ENCODE measurements at regions not wholly inside any gene's neighbourhood (a gene's known extent, or its start where the extent isn't known, plus 50 kb on each side); places are given as distances from the start of the nearest gene placed in this dataset.

- peaks cover 0 to 5% (median 0%) of the 10 kb centered on the region in 8 donors for H3K9me3 ChIP-seq
- no peak overlapping the region for H3K4me3 ChIP-seq
- no peaks in the 10 kb centered on the region for H3K4me1 ChIP-seq
- intact Hi-C loops (cut with DNase I; ENCODE audit: low total_unique reads) = no loop called here
- WGBS, 5 donors = 42 to 70% (median 45%) methylated on average over 2 of the region's 2 CpGs
- DNase-seq = no peak
- no peaks in the 10 kb centered on the region for H3K27me3 ChIP-seq (replicated peaks in 1 of 7)
- H3K36me3 ChIP-seq = no peaks in the 10 kb centered on the region
- no peak for TF ChIP-seq POLR2AphosphoS5 (IDR thresholded peaks at IDR 0.05)
- no peak overlapping the region for H3K27ac ChIP-seq
These were observed 300.5 kb upstream of the ATP10B start for GRCh38 chr5:161152415-161152940.

GRCh38 chr5:161150441-161150988 lies 298.5 kb upstream of the ATP10B start:
- H3K27ac ChIP-seq = no peak overlapping the region
- intact Hi-C loops (cut with DNase I; ENCODE audit: low total_unique reads) = no loop called here
- no peak for TF ChIP-seq CTCF (IDR thresholded peaks at IDR 0.05 in 8 of 11, conservative IDR thresholded peaks at IDR 0.05 in 3 of 11)
- no peak for TF ChIP-seq POLR2A (IDR thresholded peaks at IDR 0.05)
- H3K4me3 ChIP-seq = no peak overlapping the region
- 72 to 88% (median 76%) methylated on average over 2 of the region's 2 CpGs for WGBS, 5 donors
- no peaks in the 10 kb centered on the region for H3K4me1 ChIP-seq
- H3K27me3 ChIP-seq (replicated peaks in 1 of 7) = no peaks in the 10 kb centered on the region
- peaks cover 0 to 15% (median 0%) of the 10 kb centered on the region in 8 donors for H3K9me3 ChIP-seq
- no peaks in the 10 kb centered on the region for H3K36me3 ChIP-seq
- DNase-seq = no peak

GRCh38 chr5:161149078-161149477 lies 297.1 kb upstream of the ATP10B start:
- H3K27me3 ChIP-seq (replicated peaks in 1 of 7) = no peaks in the 10 kb centered on the region
- H3K4me1 ChIP-seq = no peaks in the 10 kb centered on the region
- no peaks in the 10 kb centered on the region for H3K36me3 ChIP-seq
- TF ChIP-seq POLR2AphosphoS5 (IDR thresholded peaks at IDR 0.05) (no peak), CTCF (IDR thresholded peaks at IDR 0.05 in 8 of 11, conservative IDR thresholded peaks at IDR 0.05 in 3 of 11) (no peak), POLR2A (IDR thresholded peaks at IDR 0.05) (no peak)
- H3K9me3 ChIP-seq = peaks cover 0 to 24% (median 7%) of the 10 kb centered on the region in 8 donors
- no peak for DNase-seq
- H3K4me3 ChIP-seq = no peak overlapping the region
- intact Hi-C loops (cut with DNase I; ENCODE audit: low total_unique reads) = no loop called here
- H3K27ac ChIP-seq = no peak overlapping the region

- peak overlapping the region in 1 of 8 donors; percentile 9 for H3K27ac ChIP-seq
- WGBS, 5 donors = 63 to 70% (median 66%) methylated on average over 2 of the region's 2 CpGs
- peaks cover 0 to 12% (median 4%) of the 10 kb centered on the region in 8 donors for H3K9me3 ChIP-seq
- H3K4me1 ChIP-seq = no peaks in the 10 kb centered on the region
- DNase-seq = no peak
- H3K36me3 ChIP-seq = no peaks in the 10 kb centered on the region
- no peak overlapping the region for H3K4me3 ChIP-seq
- TF ChIP-seq CTCF (IDR thresholded peaks at IDR 0.05 in 8 of 11, conservative IDR thresholded peaks at IDR 0.05 in 3 of 11) (no peak), POLR2A (IDR thresholded peaks at IDR 0.05) (no peak), POLR2AphosphoS5 (IDR thresholded peaks at IDR 0.05) (no peak)
- no peaks in the 10 kb centered on the region for H3K27me3 ChIP-seq (replicated peaks in 1 of 7)
- intact Hi-C loops (cut with DNase I; ENCODE audit: low total_unique reads) = no loop called here
These were observed 286.9 kb upstream of the ATP10B start for GRCh38 chr5:161138751-161139455.

All from spleen (tissue), 11 donors.